ENCODE measurements at regions not wholly inside any gene's neighbourhood (a gene's known extent, or its start where the extent isn't known, plus 50 kb on each side); places are given as distances from the start of the nearest gene placed in this dataset.

- DNase-seq (ENCODE audit: low read depth) = no peak
- TF ChIP-seq, protein P1, sequence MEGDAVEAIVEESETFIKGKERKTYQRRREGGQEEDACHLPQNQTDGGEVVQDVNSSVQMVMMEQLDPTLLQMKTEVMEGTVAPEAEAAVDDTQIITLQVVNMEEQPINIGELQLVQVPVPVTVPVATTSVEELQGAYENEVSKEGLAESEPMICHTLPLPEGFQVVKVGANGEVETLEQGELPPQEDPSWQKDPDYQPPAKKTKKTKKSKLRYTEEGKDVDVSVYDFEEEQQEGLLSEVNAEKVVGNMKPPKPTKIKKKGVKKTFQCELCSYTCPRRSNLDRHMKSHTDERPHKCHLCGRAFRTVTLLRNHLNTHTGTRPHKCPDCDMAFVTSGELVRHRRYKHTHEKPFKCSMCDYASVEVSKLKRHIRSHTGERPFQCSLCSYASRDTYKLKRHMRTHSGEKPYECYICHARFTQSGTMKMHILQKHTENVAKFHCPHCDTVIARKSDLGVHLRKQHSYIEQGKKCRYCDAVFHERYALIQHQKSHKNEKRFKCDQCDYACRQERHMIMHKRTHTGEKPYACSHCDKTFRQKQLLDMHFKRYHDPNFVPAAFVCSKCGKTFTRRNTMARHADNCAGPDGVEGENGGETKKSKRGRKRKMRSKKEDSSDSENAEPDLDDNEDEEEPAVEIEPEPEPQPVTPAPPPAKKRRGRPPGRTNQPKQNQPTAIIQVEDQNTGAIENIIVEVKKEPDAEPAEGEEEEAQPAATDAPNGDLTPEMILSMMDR (IDR thresholded peaks at IDR 0.05; ENCODE audit: low read depth, low read length, missing control alignments) = no peak
- no peak overlapping the region for H3K4me3 ChIP-seq (ENCODE audit: low read depth, low read length)
- in situ Hi-C loops (cut with HindIII; ENCODE audit: low sequenced_read_pairs) = no loop called here
These were observed 248.6 kb upstream of the MAGI2 start for GRCh38 chr7:79702116-79702515.

GRCh38 chr7:79692015-79692414 is 238.5 kb upstream of the MAGI2 start:
- no peak for DNase-seq (ENCODE audit: low read depth)
- no peak overlapping the region for H3K4me3 ChIP-seq (ENCODE audit: low read depth, low read length)
- in situ Hi-C loops (cut with HindIII; ENCODE audit: low sequenced_read_pairs) = no loop called here
- TF ChIP-seq, protein P1 (IDR thresholded peaks at IDR 0.05; ENCODE audit: low read depth, low read length, missing control alignments) = no peak

DNA sequence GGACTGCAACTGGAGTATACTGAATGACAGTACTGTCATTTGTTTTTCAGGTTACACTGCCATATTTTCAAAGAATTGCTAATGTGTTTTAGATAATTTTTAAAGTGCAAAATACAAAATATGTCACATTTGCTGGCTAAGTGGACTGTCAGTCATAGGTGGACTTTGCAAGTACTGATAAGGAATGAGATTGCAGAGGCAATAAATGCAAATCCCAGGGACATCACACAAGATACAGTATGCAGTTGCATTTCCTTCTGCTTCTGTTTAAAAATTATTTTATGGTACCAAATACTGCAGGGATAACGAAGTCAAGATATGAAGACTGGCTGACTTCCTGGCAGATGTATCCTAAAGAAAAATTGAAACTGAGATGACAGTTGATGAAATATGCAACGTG is 237.6 kb upstream of the MAGI2 start:
- no peak overlapping the region for H3K4me3 ChIP-seq (ENCODE audit: low read depth, low read length)
- TF ChIP-seq, protein P1 (IDR thresholded peaks at IDR 0.05; ENCODE audit: low read depth, low read length, missing control alignments) = no peak
- DNase-seq (ENCODE audit: low read depth) = no peak
- in situ Hi-C loops (cut with HindIII; ENCODE audit: low sequenced_read_pairs) = no loop called here

DNA sequence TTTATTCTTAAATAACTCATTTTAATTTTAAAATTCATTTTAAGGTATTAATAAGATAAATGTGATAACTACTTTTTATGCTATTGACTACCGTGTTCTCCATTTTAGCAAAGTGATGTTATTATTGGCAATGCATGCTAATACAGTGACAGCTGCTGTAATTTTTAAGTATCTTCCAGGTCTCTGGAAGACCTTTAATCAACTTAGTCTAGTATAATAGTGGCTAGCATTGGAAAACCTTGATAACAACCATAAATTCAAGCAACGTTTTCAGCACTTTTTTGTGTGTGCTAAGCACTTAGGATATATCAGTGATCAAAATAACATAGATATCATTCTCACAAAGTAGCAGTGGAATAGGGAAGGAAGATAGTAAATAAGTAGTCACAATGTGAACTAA is 230.9 kb upstream of the MAGI2 start:
- in situ Hi-C loops (cut with HindIII; ENCODE audit: low sequenced_read_pairs) = no loop called here
- H3K4me3 ChIP-seq (ENCODE audit: low read depth, low read length) = no peak overlapping the region
- TF ChIP-seq, protein P1 (IDR thresholded peaks at IDR 0.05; ENCODE audit: low read depth, low read length, missing control alignments) = no peak
- DNase-seq (ENCODE audit: low read depth) = no peak

DNA sequence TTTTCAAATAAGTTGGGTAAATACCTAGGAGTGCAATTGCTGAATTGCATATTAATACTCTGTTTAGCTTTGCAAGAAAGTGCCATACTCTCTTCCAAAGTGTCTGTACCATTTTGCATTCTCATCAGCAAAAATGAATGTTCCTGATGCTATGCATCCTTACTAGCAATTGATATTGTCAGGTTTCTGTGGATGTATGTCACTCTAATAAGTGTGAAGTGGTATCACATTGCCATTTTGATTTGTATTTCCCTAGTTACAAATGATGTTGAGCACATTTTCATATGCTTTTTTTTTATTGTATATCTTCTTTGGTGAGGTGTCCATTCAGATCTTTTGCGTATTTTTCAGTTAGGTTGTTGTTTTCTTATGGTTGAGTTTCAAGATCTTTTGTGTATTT is 230.4 kb upstream of the MAGI2 start:
- H3K4me3 ChIP-seq (ENCODE audit: low read depth, low read length) = no peak overlapping the region
- TF ChIP-seq, protein P1 (IDR thresholded peaks at IDR 0.05; ENCODE audit: low read depth, low read length, missing control alignments) = no peak
- in situ Hi-C loops (cut with HindIII; ENCODE audit: low sequenced_read_pairs) = no loop called here
- no peak for DNase-seq (ENCODE audit: low read depth)

GRCh38 chr7:79683185-79683890 is 229.9 kb upstream of the MAGI2 start:
- in situ Hi-C loops (cut with HindIII; ENCODE audit: low sequenced_read_pairs) = no loop called here
- no peak for DNase-seq (ENCODE audit: low read depth)
- no peak overlapping the region for H3K4me3 ChIP-seq (ENCODE audit: low read depth, low read length)
- TF ChIP-seq, protein P1 (IDR thresholded peaks at IDR 0.05; ENCODE audit: low read depth, low read length, missing control alignments) = no peak

Data from astrocyte of the cerebellum (primary cell).